Kidney (tissue), 13 donors: ENCODE measurements at regions not wholly inside any gene's neighbourhood (a gene's known extent, or its start where the extent isn't known, plus 50 kb on each side); places are given as distances from the start of the nearest gene placed in this dataset.

ENCODE experiments used
- DNase-seq, 5 donors: peaks; one replicate each; pipeline ENCODE4 v3.0.0-alpha.2; 2013 to 2020
- FAIRE-seq: peaks from 2 replicates; lab custom pipeline; 2012; peaks lifted over from hg19 to GRCh38; lab: Jason Lieb, UNC
- H3K27ac ChIP-seq, 2 donors: one replicate each; pipeline ENCODE4 v1.7.0; 2013; ENCODE audit warnings: low read depth in 2 of 2, low read length in 2 of 2, inconsistent platforms in 1 of 2
- H3K27me3 ChIP-seq: one replicate; pipeline ENCODE4 v1.7.1; 2013; ENCODE audit warnings: low read length, inconsistent platforms; ENCODE audit not compliant: control insufficient read depth, insufficient read depth
- H3K36me3 ChIP-seq, 3 donors: one replicate each; pipeline versions ENCODE4 v1.7.0 to v1.7.1; 2013; ENCODE audit warnings: low read length in 3 of 3, control low read depth in 1 of 3, inconsistent platforms in 1 of 3; ENCODE audit not compliant: insufficient read depth in 3 of 3, control insufficient read depth in 2 of 3
- H3K4me1 ChIP-seq, 3 donors: one replicate each; pipeline versions ENCODE4 v1.7.0 to v1.7.1; 2013; ENCODE audit warnings: low read length in 3 of 3, inconsistent platforms in 1 of 3, low read depth in 1 of 3; ENCODE audit not compliant: control insufficient read depth in 2 of 3, insufficient read depth in 2 of 3
- H3K4me3 ChIP-seq, 3 donors: one replicate each; pipeline versions ENCODE4 v1.7.0 to v1.8.1; 2013; ENCODE audit warnings: low read length in 3 of 3, control low read depth in 1 of 3, inconsistent platforms in 1 of 3
- H3K9ac ChIP-seq, 3 donors: one replicate each; pipeline versions ENCODE4 v1.7.0 to v1.7.1; 2013; ENCODE audit warnings: low read length in 3 of 3, control low read depth in 1 of 3, inconsistent platforms in 1 of 3
- H3K9me3 ChIP-seq, 3 donors: one replicate each; pipeline versions ENCODE4 v1.7.0 to v1.7.1; 2013; ENCODE audit warnings: low read length in 3 of 3, control low read depth in 1 of 3, inconsistent platforms in 1 of 3; ENCODE audit not compliant: control insufficient read depth in 2 of 3, insufficient read depth in 1 of 3
- CTCF ChIP-seq: IDR thresholded peaks from 3 replicates; pipeline ENCODE4 v1.5.1; 2012; ENCODE audit warnings: mild to moderate bottlenecking, moderate library complexity, borderline replicate concordance; ENCODE audit not compliant: insufficient read depth; ENCODE audit errors: extremely low read depth
- intact Hi-C: fragments of 100-400 bp; cut with DNase I; formaldehyde crosslinking; loops from one replicate; pipeline ENCODE4 v1.11.1; 2022
- donor health status: control.
- donor health status: control.
- donor health status: control.
- donor health status: control.
- donor health status: control.
- donor health status: DM: yes; HTN: yes; CAD: no.
- donor health status: Normal renal cell carcinoma (clear cell type).

DNA sequence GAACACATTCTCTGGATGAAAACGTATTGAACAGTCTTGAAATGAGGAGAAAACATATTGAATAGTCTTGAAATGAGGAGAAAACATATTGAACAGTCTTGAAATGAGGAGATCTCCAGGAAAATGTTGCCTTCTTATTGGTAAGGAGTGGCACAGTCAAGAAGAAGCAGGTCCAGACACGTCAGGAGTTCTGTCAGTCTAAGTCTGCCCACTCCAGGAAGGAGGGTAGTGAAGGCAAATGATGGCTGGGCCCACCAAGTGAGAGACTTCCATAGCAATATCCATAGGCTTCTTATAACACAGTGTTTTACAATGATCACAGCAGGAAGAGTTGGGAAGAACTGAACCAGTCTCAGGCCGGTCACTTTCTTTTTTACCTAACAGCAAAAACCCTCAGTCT lies 316.2 kb downstream of the ETAA1 start:
- FAIRE-seq (no peak), DNase-seq (no peak)
- Histone ChIP-seq H3K27me3 (no peaks in the 10 kb centered on the region), H3K27ac (no peak overlapping the region), H3K9me3 (no peaks in the 10 kb centered on the region), H3K4me3 (no peak overlapping the region), H3K9ac (no peak overlapping the region), H3K4me1 (no peaks in the 10 kb centered on the region), H3K36me3 (no peaks in the 10 kb centered on the region)
- intact Hi-C loops: no loop called here
- TF ChIP-seq CTCF: no peak

DNA sequence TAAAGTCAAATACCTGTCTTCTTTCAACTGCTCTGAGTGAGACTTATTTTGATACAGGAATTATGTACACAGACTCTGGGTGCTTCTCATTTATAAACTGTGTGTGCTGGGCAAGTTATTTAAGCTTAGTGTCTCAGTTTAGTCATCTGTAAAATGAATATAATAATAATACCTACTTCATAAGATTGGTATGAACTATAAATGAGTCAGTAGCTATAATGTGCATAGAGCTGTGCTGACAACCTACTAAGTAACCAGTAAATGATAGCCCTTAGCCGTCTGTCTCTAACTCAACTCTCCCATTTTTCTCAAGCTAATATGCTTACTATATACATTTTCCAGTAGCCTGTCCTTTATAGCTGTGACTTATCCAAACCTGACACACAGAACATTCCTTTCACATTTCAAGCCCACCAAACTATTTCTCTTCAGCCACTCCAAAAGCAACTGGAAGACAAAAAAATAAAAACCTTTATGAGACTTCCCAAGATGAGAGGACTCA lies 319.8 kb downstream of the ETAA1 start:
- H3K27ac ChIP-seq: no peak overlapping the region
- no peak for TF ChIP-seq CTCF
- H3K36me3 ChIP-seq: no peaks in the 10 kb centered on the region
- no peak overlapping the region for H3K4me3 ChIP-seq
- no peak for DNase-seq
- H3K9me3 ChIP-seq: no peaks in the 10 kb centered on the region
- intact Hi-C loops: no loop called here
- H3K9ac ChIP-seq: no peak overlapping the region
- no peaks in the 10 kb centered on the region for H3K27me3 ChIP-seq
- no peak for FAIRE-seq
- H3K4me1 ChIP-seq: no peaks in the 10 kb centered on the region

DNA sequence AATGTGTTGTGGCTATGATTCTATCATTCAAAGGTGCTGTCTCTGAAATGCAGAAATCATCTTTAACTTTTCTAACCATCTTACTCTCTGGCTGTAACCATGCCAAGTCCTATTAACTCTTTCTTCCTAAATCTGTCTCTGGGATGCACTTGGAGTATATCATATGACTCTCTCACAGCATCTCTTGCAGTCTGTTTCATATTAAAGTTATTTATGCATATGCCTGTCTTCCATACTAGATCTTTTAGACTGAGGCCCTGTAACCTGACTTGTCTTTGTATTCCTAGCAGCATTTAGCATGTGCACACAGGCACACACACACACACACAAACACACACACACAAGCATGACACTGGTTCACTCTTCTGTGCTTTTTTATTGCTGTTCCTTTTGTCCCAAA lies 320.6 kb downstream of the ETAA1 start:
- no peaks in the 10 kb centered on the region for H3K27me3 ChIP-seq
- no peak overlapping the region for H3K4me3 ChIP-seq
- H3K27ac ChIP-seq: no peak overlapping the region
- no peaks in the 10 kb centered on the region for H3K9me3 ChIP-seq
- FAIRE-seq: no peak
- TF ChIP-seq CTCF: no peak
- no peak overlapping the region for H3K9ac ChIP-seq
- no peak for DNase-seq
- H3K4me1 ChIP-seq: no peaks in the 10 kb centered on the region
- H3K36me3 ChIP-seq: no peaks in the 10 kb centered on the region
- intact Hi-C loops: no loop called here

DNA sequence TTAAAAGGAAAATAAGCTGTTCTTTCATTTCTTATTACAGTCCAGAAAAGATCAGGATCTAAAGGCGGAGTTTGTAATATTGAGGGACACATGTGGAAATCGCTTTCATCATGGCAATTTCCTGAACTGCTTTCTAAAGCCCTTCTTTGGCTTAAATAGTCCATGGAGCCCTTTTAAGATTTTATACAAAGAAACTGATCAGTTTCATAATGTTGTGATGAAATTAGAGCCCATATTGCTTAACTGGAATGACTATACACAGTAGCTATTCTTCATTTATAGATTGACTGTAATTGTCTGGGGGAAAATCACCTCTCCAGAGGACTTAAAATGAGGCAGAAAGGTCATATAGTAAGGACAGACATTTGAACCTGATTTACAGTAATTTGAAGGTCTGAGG lies 322.2 kb downstream of the ETAA1 start:
- Histone ChIP-seq H3K9me3 (no peaks in the 10 kb centered on the region), H3K36me3 (no peaks in the 10 kb centered on the region), H3K27me3 (no peaks in the 10 kb centered on the region), H3K9ac (no peak overlapping the region), H3K4me3 (no peak overlapping the region), H3K27ac (no peak overlapping the region), H3K4me1 (no peaks in the 10 kb centered on the region)
- no peak for TF ChIP-seq CTCF
- DNase-seq (no peak), FAIRE-seq (no peak)
- intact Hi-C loops: no loop called here
